Spleen (tissue), 11 donors: ENCODE measurements at regions not wholly inside any gene's neighbourhood (a gene's known extent, or its start where the extent isn't known, plus 50 kb on each side); places are given as distances from the start of the nearest gene placed in this dataset.
A peak's percentile ranks its signal among the peaks of the same experiment; 100 is the strongest.

Experiments used
- DNase-seq: peaks from one replicate; pipeline ENCODE4 v3.0.0-alpha.2; 2020
- H3K27ac ChIP-seq, 8 donors: fragments of 200-600 bp; sonication (generic) in 7 of 8; 1 replicate in 4 of 8; 2 replicates in 4 of 8; pipeline versions ENCODE4 v1.5.0 to v1.8.0; 2016 to 2021; ENCODE audit warnings: inconsistent platforms in 4 of 8, mild to moderate bottlenecking in 4 of 8, moderate library complexity in 1 of 8
- H3K27me3 ChIP-seq, 7 donors: fragments of 200-600 bp; sonication (generic) in 6 of 7; replicated peaks in 1 of 7; 1 replicate in 4 of 7; 2 replicates in 3 of 7; pipeline versions ENCODE4 v1.5.0 to v1.8.0; 2016 to 2021; ENCODE audit warnings: inconsistent platforms in 3 of 7, mild to moderate bottlenecking in 1 of 7
- H3K36me3 ChIP-seq, 6 donors: fragments of 200-600 bp; sonication (generic) in 5 of 6; 1 replicate in 4 of 6; 2 replicates in 2 of 6; pipeline versions ENCODE4 v1.5.0 to v1.8.0; 2016 to 2021; ENCODE audit warnings: inconsistent platforms in 2 of 6
- H3K4me1 ChIP-seq, 6 donors: fragments of 200-600 bp; sonication (generic) in 5 of 6; 1 replicate in 3 of 6; 2 replicates in 3 of 6; pipeline versions ENCODE4 v1.5.0 to v1.8.0; 2016 to 2021; ENCODE audit warnings: inconsistent platforms in 3 of 6
- H3K4me3 ChIP-seq, 8 donors: fragments of 200-600 bp; sonication (generic) in 7 of 8; 1 replicate in 4 of 8; 2 replicates in 4 of 8; pipeline versions ENCODE4 v1.5.0 to v1.8.0; 2016 to 2021; ENCODE audit warnings: inconsistent platforms in 4 of 8, mild to moderate bottlenecking in 4 of 8, moderate library complexity in 2 of 8
- H3K9me3 ChIP-seq, 8 donors: fragments of 200-600 bp; sonication (generic) in 7 of 8; 1 replicate in 4 of 8; 2 replicates in 4 of 8; pipeline versions ENCODE4 v1.5.0 to v1.8.0; 2016 to 2021; ENCODE audit warnings: inconsistent platforms in 4 of 8
- POLR2A ChIP-seq, 3 donors: fragments of 450-650 bp; IDR thresholded peaks; one replicate each; pipeline ENCODE4 v1.5.1; 2017; ENCODE audit warnings: antibody characterized with exemption in 3 of 3, mild to moderate bottlenecking in 1 of 3
- POLR2AphosphoS5 ChIP-seq, 3 donors: sonication (generic); formaldehyde crosslinking; IDR thresholded peaks; one replicate each; pipeline ENCODE4 v1.5.1; 2017; ENCODE audit warnings: antibody characterized with exemption in 3 of 3
- WGBS, 5 donors: extraction: QIAGEN DNeasy Blood & Tissue Kit in 3 of 5; methylation state at CpG; one replicate each; pipeline versions ENCODE4 v1.1.5 to v1.1.7; 2013 to 2018; 5-methylcytosine and 5-hydroxymethylcytosine counted together
- intact Hi-C: fragments of 100-400 bp; cut with DNase I; formaldehyde crosslinking; loops from one replicate; pipeline ENCODE4 v1.15.0; 2023; ENCODE audit warnings: low total_unique reads
- TF ChIP-seq, protein P1 (sequence below), 11 experiments: fragments of 200-600 bp in 7 of 11; fragments of 450-650 bp in 4 of 11; sonication (generic) in 4 of 11; IDR thresholded peaks in 8 of 11; conservative IDR thresholded peaks in 3 of 11; 1 replicate in 7 of 11; 2 replicates in 4 of 11; pipeline versions ENCODE4 v1.4.0 to v1.8.0; 2016 to 2021; ENCODE audit warnings: antibody characterized with exemption in 11 of 11, inconsistent platforms in 4 of 11, mild to moderate bottlenecking in 1 of 11
- donor health status: healthy with polysubstance abuse.
- donor health status: DM: no; HTN: no; CAD: no; lungs with moderate emphysema.
- donor health status: DM: no; HTN: no; CAD: no.
- donor health status: Bipolar disorder and iron deficiency.
- donor health status: healthy.
- donor health status: DM: no; HTN: no; CAD: no.
- donor health status: DM: yes; HTN: yes; CAD: no.

DNA sequence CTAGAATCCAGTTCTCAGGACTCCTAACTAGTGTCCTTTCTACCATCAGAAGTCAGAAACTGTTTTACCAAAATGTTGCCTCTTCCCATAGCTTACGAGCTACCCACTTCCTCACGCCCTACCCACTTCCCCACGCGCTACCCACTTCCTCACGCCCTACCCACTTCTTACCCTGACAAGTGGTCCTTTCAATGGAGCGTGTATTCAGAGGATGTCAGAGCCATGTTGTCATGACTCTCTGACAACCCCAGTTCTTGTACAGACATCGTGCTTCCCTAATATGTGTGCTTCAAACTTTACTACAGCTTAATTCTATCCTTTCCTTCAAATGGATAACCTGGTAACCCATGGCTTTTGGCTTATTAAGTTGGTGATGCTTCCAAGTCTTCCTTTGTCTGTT lies 84.8 kb upstream of the PHF14 start:
- peaks cover 0 to 12% (median 10%) of the 10 kb centered on the region in 6 donors for H3K4me1 ChIP-seq
- H3K27me3 ChIP-seq = no peaks in the 10 kb centered on the region
- DNase-seq = no peak
- no peak overlapping the region for H3K27ac ChIP-seq
- H3K4me3 ChIP-seq = peak overlapping the region in 1 of 8 donors; percentile 3
- no peaks in the 10 kb centered on the region for H3K9me3 ChIP-seq
- TF ChIP-seq, protein P1, sequence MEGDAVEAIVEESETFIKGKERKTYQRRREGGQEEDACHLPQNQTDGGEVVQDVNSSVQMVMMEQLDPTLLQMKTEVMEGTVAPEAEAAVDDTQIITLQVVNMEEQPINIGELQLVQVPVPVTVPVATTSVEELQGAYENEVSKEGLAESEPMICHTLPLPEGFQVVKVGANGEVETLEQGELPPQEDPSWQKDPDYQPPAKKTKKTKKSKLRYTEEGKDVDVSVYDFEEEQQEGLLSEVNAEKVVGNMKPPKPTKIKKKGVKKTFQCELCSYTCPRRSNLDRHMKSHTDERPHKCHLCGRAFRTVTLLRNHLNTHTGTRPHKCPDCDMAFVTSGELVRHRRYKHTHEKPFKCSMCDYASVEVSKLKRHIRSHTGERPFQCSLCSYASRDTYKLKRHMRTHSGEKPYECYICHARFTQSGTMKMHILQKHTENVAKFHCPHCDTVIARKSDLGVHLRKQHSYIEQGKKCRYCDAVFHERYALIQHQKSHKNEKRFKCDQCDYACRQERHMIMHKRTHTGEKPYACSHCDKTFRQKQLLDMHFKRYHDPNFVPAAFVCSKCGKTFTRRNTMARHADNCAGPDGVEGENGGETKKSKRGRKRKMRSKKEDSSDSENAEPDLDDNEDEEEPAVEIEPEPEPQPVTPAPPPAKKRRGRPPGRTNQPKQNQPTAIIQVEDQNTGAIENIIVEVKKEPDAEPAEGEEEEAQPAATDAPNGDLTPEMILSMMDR (IDR thresholded peaks at IDR 0.05 in 8 of 11, conservative IDR thresholded peaks at IDR 0.05 in 3 of 11) = no peak
- TF ChIP-seq POLR2A (IDR thresholded peaks at IDR 0.05) = no peak
- no peak for TF ChIP-seq POLR2AphosphoS5 (IDR thresholded peaks at IDR 0.05)
- WGBS, 5 donors = 22 to 56% (median 42%) methylated on average over 7 of the region's 7 CpGs
- no peaks in the 10 kb centered on the region for H3K36me3 ChIP-seq
- intact Hi-C loops = no loop called here

DNA sequence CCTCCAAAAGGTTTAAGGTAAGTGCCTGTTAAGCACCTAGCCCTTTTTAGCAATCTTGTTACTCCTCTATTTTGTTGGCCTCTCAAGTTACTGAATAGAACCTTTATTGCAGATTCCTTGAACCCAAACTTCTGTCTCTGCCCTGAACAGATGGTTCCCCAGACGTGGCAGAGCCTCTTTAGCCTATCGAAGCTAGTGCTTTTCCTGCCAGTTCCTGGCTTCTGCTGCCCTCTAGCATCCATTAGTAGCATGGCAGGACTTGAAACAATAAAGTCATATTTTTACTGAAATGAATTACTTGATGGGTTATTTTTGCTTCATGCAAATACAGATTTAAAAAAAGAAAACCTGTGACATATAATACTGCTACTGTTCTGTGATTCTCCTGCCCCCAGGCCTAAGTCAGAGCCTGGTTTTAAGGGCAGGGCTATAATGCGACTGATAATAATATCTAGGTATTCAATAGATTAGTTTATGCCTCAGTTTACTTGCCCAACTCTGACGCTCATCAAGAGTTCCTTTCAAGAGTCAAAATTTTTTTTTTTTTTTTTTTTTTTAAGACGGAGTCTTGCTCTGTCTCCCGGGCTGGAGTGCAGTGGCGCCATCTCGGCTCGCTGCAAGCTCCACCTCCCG lies 84.3 kb upstream of the PHF14 start:
- no peak overlapping the region for H3K27ac ChIP-seq
- H3K4me3 ChIP-seq = peak overlapping the region in 1 of 8 donors; percentile 3
- no peaks in the 10 kb centered on the region for H3K36me3 ChIP-seq
- no peaks in the 10 kb centered on the region for H3K27me3 ChIP-seq
- intact Hi-C loops = no loop called here
- DNase-seq = no peak
- 66 to 72% (median 70%) methylated on average over 10 of the region's 10 CpGs for WGBS, 5 donors
- TF ChIP-seq POLR2AphosphoS5 (IDR thresholded peaks at IDR 0.05) (no peak), POLR2A (IDR thresholded peaks at IDR 0.05) (no peak)
- TF ChIP-seq, protein P1 (IDR thresholded peaks at IDR 0.05 in 8 of 11, conservative IDR thresholded peaks at IDR 0.05 in 3 of 11) = peak in 9 of 11 experiments; percentile 18 to 76 (median 54)
- peaks cover 0 to 12% (median 10%) of the 10 kb centered on the region in 6 donors for H3K4me1 ChIP-seq
- no peaks in the 10 kb centered on the region for H3K9me3 ChIP-seq

DNA sequence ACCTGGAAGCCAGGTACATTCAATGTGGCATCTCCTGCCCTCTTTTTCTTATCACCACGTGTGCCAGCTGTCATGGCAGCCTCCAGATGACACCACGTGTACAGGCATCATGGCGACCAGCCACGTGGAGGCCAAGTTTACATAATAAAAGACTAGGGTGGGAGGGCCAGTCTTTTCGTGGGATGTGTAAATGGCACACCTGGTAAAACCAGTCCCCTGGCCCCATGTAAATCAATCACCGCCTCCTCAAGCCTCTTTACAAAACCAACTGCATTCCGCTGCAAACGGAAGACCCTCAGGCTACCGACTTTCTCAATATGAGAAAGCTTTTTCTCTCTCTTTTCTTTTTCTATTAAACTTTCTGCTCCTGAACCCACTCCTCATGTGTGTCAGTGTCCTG lies 65.1 kb upstream of the PHF14 start:
- Histone ChIP-seq H3K9me3 (peaks cover 0 to 23% (median 20%) of the 10 kb centered on the region in 8 donors), H3K27me3 (no peaks in the 10 kb centered on the region), H3K27ac (no peak overlapping the region), H3K4me3 (no peak overlapping the region), H3K36me3 (no peaks in the 10 kb centered on the region), H3K4me1 (no peaks in the 10 kb centered on the region)
- WGBS, 5 donors = 74 to 83% (median 80%) methylated on average over 9 of the region's 9 CpGs
- DNase-seq = no peak
- TF ChIP-seq, protein P1 (IDR thresholded peaks at IDR 0.05 in 8 of 11, conservative IDR thresholded peaks at IDR 0.05 in 3 of 11) = no peak
- no peak for TF ChIP-seq POLR2A (IDR thresholded peaks at IDR 0.05)
- no peak for TF ChIP-seq POLR2AphosphoS5 (IDR thresholded peaks at IDR 0.05)
- intact Hi-C loops = no loop called here

DNA sequence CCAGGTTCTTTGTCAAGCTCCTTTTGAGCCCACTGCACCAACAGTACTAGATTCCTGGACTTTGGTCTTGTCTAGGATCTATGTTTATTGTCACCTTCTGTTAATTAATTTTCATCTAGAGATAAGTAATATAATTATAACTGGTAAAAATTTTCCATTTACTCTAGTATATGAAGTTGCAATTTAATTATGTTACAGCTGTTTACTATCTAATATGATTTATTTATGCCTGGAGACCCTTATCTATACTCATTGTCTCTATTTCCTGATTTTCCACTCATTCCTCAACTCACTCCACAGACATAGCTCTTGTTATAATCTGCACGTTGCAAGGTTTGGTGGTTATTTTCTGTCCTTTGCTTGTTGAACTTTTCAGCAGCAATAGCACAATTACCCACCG lies 63.2 kb upstream of the PHF14 start:
- no peaks in the 10 kb centered on the region for H3K27me3 ChIP-seq
- no peak for DNase-seq
- no peaks in the 10 kb centered on the region for H3K36me3 ChIP-seq
- intact Hi-C loops = no loop called here
- no peak overlapping the region for H3K27ac ChIP-seq
- no peaks in the 10 kb centered on the region for H3K4me1 ChIP-seq
- no peak for TF ChIP-seq POLR2A (IDR thresholded peaks at IDR 0.05)
- TF ChIP-seq, protein P1 (IDR thresholded peaks at IDR 0.05 in 8 of 11, conservative IDR thresholded peaks at IDR 0.05 in 3 of 11) = no peak
- no peak for TF ChIP-seq POLR2AphosphoS5 (IDR thresholded peaks at IDR 0.05)
- H3K9me3 ChIP-seq = peaks cover 0 to 23% (median 20%) of the 10 kb centered on the region in 8 donors
- 77 to 92% (median 82%) methylated on average over 2 of the region's 2 CpGs for WGBS, 5 donors
- H3K4me3 ChIP-seq = no peak overlapping the region
